OCI-LY7 (cell line): ENCODE measurements at regions not wholly inside any gene's neighbourhood (a gene's known extent, or its start where the extent isn't known, plus 50 kb on each side); places are given as distances from the start of the nearest gene placed in this dataset.

ENCODE experiments used
- BruUV-seq: library from RNA; stranded (reverse); fragments of 400-500 nt; replicated peaks from 2 replicates; lab custom pipeline; 2021; lab: Mats Ljungman, UMichigan
- CTCF ChIA-PET: fragments of 300-600 bp; sonication (Branson Sonifier 250); formaldehyde crosslinking; loops from one replicate; lab custom pipeline; 2022; ENCODE audit warnings: antibody characterized with exemption; ENCODE audit not compliant: unreplicated experiment; lab: Charles Lee
- POLR2A ChIA-PET: fragments of 300-600 bp; sonication (Branson Sonifier 250); formaldehyde crosslinking; loops from one replicate; lab custom pipeline; 2022; ENCODE audit warnings: antibody characterized with exemption; lab: Charles Lee
- DNase-seq: peaks from one replicate; pipeline ENCODE4 v3.0.0-alpha.2; 2015; ENCODE audit warnings: low spot score
- H2AFZ ChIP-seq: fragments of 200-600 bp; sonication (generic), shearing (Covaris generic); 2 replicates; pipeline ENCODE4 v1.6.1; 2014; ENCODE audit warnings: mild to moderate bottlenecking, antibody characterized with exemption, low read length, moderate library complexity
- H3K27ac ChIP-seq: fragments of 200-600 bp; sonication (generic); 2 replicates; pipeline ENCODE4 v1.5.1; 2014; ENCODE audit warnings: mixed run types, low read depth, mild to moderate bottlenecking, moderate library complexity, low read length, inconsistent platforms; ENCODE audit not compliant: poor library complexity, severe bottlenecking
- H3K36me3 ChIP-seq: fragments of 200-600 bp; sonication (generic); 2 replicates; pipeline ENCODE4 v1.6.1; 2014; ENCODE audit warnings: mild to moderate bottlenecking, antibody characterized with exemption, low read length, moderate library complexity, mixed read lengths; ENCODE audit not compliant: insufficient read depth
- H3K4me1 ChIP-seq: fragments of 200-600 bp; sonication (generic); 2 replicates; pipeline ENCODE4 v1.5.1; 2014; ENCODE audit warnings: mild to moderate bottlenecking, low read length; ENCODE audit not compliant: insufficient read depth, poor library complexity, severe bottlenecking
- H3K4me2 ChIP-seq: fragments of 200-600 bp; sonication (generic); 2 replicates; pipeline ENCODE4 v1.6.1; 2014; ENCODE audit warnings: mild to moderate bottlenecking, low read length
- H3K4me3 ChIP-seq: fragments of 200-600 bp; sonication (generic); 2 replicates; pipeline ENCODE4 v1.5.1; 2014; ENCODE audit warnings: mild to moderate bottlenecking, low read depth, low read length; ENCODE audit not compliant: poor library complexity, severe bottlenecking
- H3K79me2 ChIP-seq: fragments of 200-600 bp; sonication (generic); 2 replicates; pipeline ENCODE4 v1.6.1; 2016; ENCODE audit warnings: low read depth, mild to moderate bottlenecking, low read length, moderate library complexity, mixed read lengths; ENCODE audit not compliant: insufficient read depth
- H3K9me2 ChIP-seq: fragments of 200-600 bp; sonication (generic); 2 replicates; pipeline ENCODE4 v1.6.1; 2016; ENCODE audit warnings: mild to moderate bottlenecking, low read length, mixed read lengths; ENCODE audit not compliant: insufficient read depth
- H3K9me3 ChIP-seq: fragments of 200-600 bp; sonication (generic); 2 replicates; pipeline ENCODE4 v1.6.1; 2014; ENCODE audit warnings: mild to moderate bottlenecking, mixed run types, low read length, mixed read lengths
- H4K20me1 ChIP-seq: fragments of 200-600 bp; sonication (generic); 2 replicates; pipeline ENCODE4 v1.6.1; 2014; ENCODE audit warnings: mild to moderate bottlenecking, antibody characterized with exemption, low read length, moderate library complexity, mixed read lengths; ENCODE audit not compliant: insufficient read depth
- CTCF ChIP-seq: fragments of 200-600 bp; sonication (generic); conservative IDR thresholded peaks from 2 replicates; pipeline ENCODE4 v1.5.1; 2014; ENCODE audit warnings: mild to moderate bottlenecking, antibody characterized with exemption, low read length, moderate library complexity, mixed read lengths
- EZH2phosphoT487 ChIP-seq: fragments of 200-600 bp; sonication (generic); IDR thresholded peaks from 2 replicates; pipeline ENCODE4 v1.6.1; 2018; ENCODE audit warnings: low read depth, borderline replicate concordance, mild to moderate bottlenecking, mixed run types, antibody characterized with exemption, low read length, moderate library complexity, mixed read lengths
- intact Hi-C: fragments of 100-400 bp; cut with micrococcal nuclease; formaldehyde crosslinking; loops from one replicate; pipeline ENCODE4 v1.10.0; 2022; ENCODE audit not compliant: unreplicated experiment

- no peak overlapping the region for H3K27ac ChIP-seq
- no peak overlapping the region for H2AFZ ChIP-seq
- no peak for DNase-seq
- H3K4me2 ChIP-seq, result no peak overlapping the region
- POLR2A ChIA-PET, result interaction anchor here (2.0 kb wide), 1 partner anchor 7 kb away, joined by 9 read pairs; no protein-coding TSS in a partner anchor
- intact Hi-C loops, result no loop called here
- no peaks in the 10 kb centered on the region for H3K9me2 ChIP-seq
- TF ChIP-seq CTCF, result no peak
- no peak for TF ChIP-seq EZH2phosphoT487
- no peaks in the 10 kb centered on the region for H3K79me2 ChIP-seq
- no peak overlapping the region for H3K4me3 ChIP-seq
- peaks cover 21% of the 10 kb centered on the region for H3K4me1 ChIP-seq
- no TSS peak for BruUV-seq
- H3K36me3 ChIP-seq, result no peaks in the 10 kb centered on the region; the same call in 1 of the 2 replicates
- CTCF ChIA-PET, result no interaction called here
- no peaks in the 10 kb centered on the region for H4K20me1 ChIP-seq
- H3K9me3 ChIP-seq, result no peaks in the 10 kb centered on the region
Measured at GRCh38 chr5:143600396-143601075, 197.1 kb upstream of the NR3C1 start.

- intact Hi-C loops, result loop anchor here (10.0 kb wide), 1 partner anchor 225 kb away; no protein-coding TSS in a partner anchor
- no peak overlapping the region for H2AFZ ChIP-seq
- no peaks in the 10 kb centered on the region for H3K9me3 ChIP-seq
- BruUV-seq, result no TSS peak
- H4K20me1 ChIP-seq, result no peaks in the 10 kb centered on the region
- H3K27ac ChIP-seq, result no peak overlapping the region
- H3K9me2 ChIP-seq, result no peaks in the 10 kb centered on the region
- TF ChIP-seq CTCF, result no peak
- TF ChIP-seq EZH2phosphoT487, result no peak
- ChIA-PET CTCF (interaction anchor here (1.1 kb wide), 1 partner anchor 10 kb away, joined by 3 read pairs; no protein-coding TSS in a partner anchor), POLR2A (interaction anchor here (1.3 to 2.2 kb wide), 3 partner anchors 17 to 164 kb away, joined by 4 to 16 read pairs (median 4); no protein-coding TSS in a partner anchor)
- no peaks in the 10 kb centered on the region for H3K79me2 ChIP-seq
- peaks cover 21% of the 10 kb centered on the region for H3K4me1 ChIP-seq
- DNase-seq, result no peak
- H3K4me2 ChIP-seq, result no peak overlapping the region
- no peaks in the 10 kb centered on the region; the same call in 1 of the 2 replicates for H3K36me3 ChIP-seq
- H3K4me3 ChIP-seq, result no peak overlapping the region
Measured at GRCh38 chr5:143599474-143599873, 196.0 kb upstream of the NR3C1 start.

GRCh38 chr5:143596824-143597223, 193.3 kb upstream of the NR3C1 start:
- H2AFZ ChIP-seq, result no peak overlapping the region

More at GRCh38 chr5:143596824-143597223, 193.3 kb upstream of the NR3C1 start:
- Histone ChIP-seq H3K36me3 (no peaks in the 10 kb centered on the region; the same call in 1 of the 2 replicates), H3K27ac (no peak overlapping the region), H4K20me1 (no peaks in the 10 kb centered on the region), H3K79me2 (no peaks in the 10 kb centered on the region), H3K4me2 (no peak overlapping the region), H3K4me3 (no peak overlapping the region), H3K9me2 (no peaks in the 10 kb centered on the region), H3K4me1 (peaks cover 46% of the 10 kb centered on the region), H3K9me3 (no peaks in the 10 kb centered on the region)
- BruUV-seq, result no TSS peak
- intact Hi-C loops, result loop anchor here (10.0 kb wide), 1 partner anchor 228 kb away; no protein-coding TSS in a partner anchor
- CTCF ChIA-PET, result no interaction called here
- POLR2A ChIA-PET, result interaction anchor here (0.5 to 1.0 kb wide), 3 partner anchors 9 to 849 kb away, joined by 3 to 6 read pairs (median 3); no protein-coding TSS in a partner anchor
- DNase-seq, result no peak
- no peak for TF ChIP-seq CTCF
- no peak for TF ChIP-seq EZH2phosphoT487
